ENCODE measurements at regions not wholly inside any gene's neighbourhood (a gene's known extent, or its start where the extent isn't known, plus 50 kb on each side); places are given as distances from the start of the nearest gene placed in this dataset.

DNA sequence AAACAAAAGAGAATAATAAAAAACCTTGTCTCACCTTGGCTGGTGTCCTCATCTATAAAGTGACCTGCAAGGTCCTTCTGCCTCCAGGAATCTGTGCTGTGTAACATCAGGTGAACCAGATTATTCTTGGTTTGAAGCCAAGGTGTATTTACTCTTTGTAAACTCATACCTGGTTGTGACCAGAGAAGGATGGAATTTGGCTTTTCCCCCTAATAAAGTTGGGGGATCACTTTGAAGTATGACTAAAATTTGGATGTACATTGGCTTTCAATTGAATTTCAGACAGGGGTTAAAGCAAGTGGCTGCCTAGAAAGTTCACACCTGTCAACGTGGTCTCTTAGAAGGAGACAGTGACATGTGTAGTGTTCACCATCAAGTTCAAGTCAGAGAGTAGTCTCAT, 100.1 kb downstream of the SCP2D1 start:
- Mint-ChIP-seq H3K27me3 (ENCODE audit: unreplicated experiment) (peaks cover 2% of the 10 kb centered on the region), H3K4me1 (ENCODE audit: low read depth, unreplicated experiment) (no peaks in the 10 kb centered on the region), H3K9me3 (ENCODE audit: unreplicated experiment) (no peaks in the 10 kb centered on the region), H3K36me3 (ENCODE audit: unreplicated experiment) (no peaks in the 10 kb centered on the region), H3K27ac (ENCODE audit: unreplicated experiment) (no peak overlapping the region), H3K4me3 (ENCODE audit: unreplicated experiment) (no peak overlapping the region)
- no peak for TF ChIP-seq CTCF (IDR thresholded peaks at IDR 0.05; ENCODE audit: partially characterized antibody, unreplicated experiment)
- DNase-seq = no peak

- no peak for TF ChIP-seq CTCF (IDR thresholded peaks at IDR 0.05; ENCODE audit: partially characterized antibody, unreplicated experiment)
- H3K9me3 Mint-ChIP-seq (ENCODE audit: unreplicated experiment) = no peaks in the 10 kb centered on the region
- peaks cover 2% of the 10 kb centered on the region for H3K27me3 Mint-ChIP-seq (ENCODE audit: unreplicated experiment)
Measured at GRCh38 chr20:18914796-18915195, 101.2 kb downstream of the SCP2D1 start.

GRCh38 chr20:18916886-18917750, 103.5 kb downstream of the SCP2D1 start:
- DNase-seq = no peak
- Mint-ChIP-seq H3K27ac (ENCODE audit: unreplicated experiment) (no peak overlapping the region), H3K36me3 (ENCODE audit: unreplicated experiment) (no peaks in the 10 kb centered on the region), H3K4me3 (ENCODE audit: unreplicated experiment) (no peak overlapping the region), H3K9me3 (ENCODE audit: unreplicated experiment) (no peaks in the 10 kb centered on the region), H3K27me3 (ENCODE audit: unreplicated experiment) (no peaks in the 10 kb centered on the region), H3K4me1 (ENCODE audit: low read depth, unreplicated experiment) (no peaks in the 10 kb centered on the region)
- TF ChIP-seq CTCF (IDR thresholded peaks at IDR 0.05; ENCODE audit: partially characterized antibody, unreplicated experiment) = no peak

More at GRCh38 chr20:18914796-18915195, 101.2 kb downstream of the SCP2D1 start:
- no peaks in the 10 kb centered on the region for H3K36me3 Mint-ChIP-seq (ENCODE audit: unreplicated experiment)
- DNase-seq = no peak
- H3K27ac Mint-ChIP-seq (ENCODE audit: unreplicated experiment) = no peak overlapping the region
- no peak overlapping the region for H3K4me3 Mint-ChIP-seq (ENCODE audit: unreplicated experiment)
- H3K4me1 Mint-ChIP-seq (ENCODE audit: low read depth, unreplicated experiment) = no peaks in the 10 kb centered on the region

GRCh38 chr20:18919996-18920395, 106.4 kb downstream of the SCP2D1 start:
- H3K27ac Mint-ChIP-seq (ENCODE audit: unreplicated experiment) = no peak overlapping the region

More at GRCh38 chr20:18919996-18920395, 106.4 kb downstream of the SCP2D1 start:
- H3K4me1 Mint-ChIP-seq (ENCODE audit: low read depth, unreplicated experiment) = no peaks in the 10 kb centered on the region
- TF ChIP-seq CTCF (IDR thresholded peaks at IDR 0.05; ENCODE audit: partially characterized antibody, unreplicated experiment) = no peak
- no peaks in the 10 kb centered on the region for H3K27me3 Mint-ChIP-seq (ENCODE audit: unreplicated experiment)
- no peak overlapping the region for H3K4me3 Mint-ChIP-seq (ENCODE audit: unreplicated experiment)
- no peaks in the 10 kb centered on the region for H3K36me3 Mint-ChIP-seq (ENCODE audit: unreplicated experiment)
- no peaks in the 10 kb centered on the region for H3K9me3 Mint-ChIP-seq (ENCODE audit: unreplicated experiment)
- no peak for DNase-seq

Measured in glutamatergic neuron (in vitro differentiated cells).